Upper lobe of right lung (tissue), 1 donor: ENCODE measurements at regions not wholly inside any gene's neighbourhood (a gene's known extent, or its start where the extent isn't known, plus 50 kb on each side); places are given as distances from the start of the nearest gene placed in this dataset.
A peak's percentile ranks its signal among the peaks of the same experiment; 100 is the strongest.
"Not testable (repeated sequence)": the region's sequence is repeated elsewhere in the genome, so short reads cannot be mapped to it uniquely, and the experiment has no call there.

ENCODE experiments used
- ATAC-seq: fragments of 200-7000 bp; cut with Tn5 transposase; one replicate; pipeline ENCODE4 v1.9.1; 2020; ENCODE audit warnings: mild to moderate bottlenecking, moderate library complexity
- DNase-seq: peaks from one replicate; pipeline ENCODE4 v3.0.0-alpha.2; 2020
- H3K27ac ChIP-seq: fragments of 200-600 bp; one replicate; pipeline ENCODE4 v1.8.0; 2022
- H3K27me3 ChIP-seq: fragments of 200-600 bp; one replicate; pipeline ENCODE4 v1.8.0; 2022; ENCODE audit warnings: mild to moderate bottlenecking
- H3K36me3 ChIP-seq: fragments of 200-600 bp; one replicate; pipeline ENCODE4 v1.8.0; 2022
- H3K4me1 ChIP-seq: fragments of 200-600 bp; one replicate; pipeline ENCODE4 v1.8.0; 2022
- H3K4me3 ChIP-seq: fragments of 200-600 bp; one replicate; pipeline ENCODE4 v1.8.0; 2022; ENCODE audit warnings: mild to moderate bottlenecking
- H3K9me3 ChIP-seq: fragments of 200-600 bp; one replicate; pipeline ENCODE4 v1.8.0; 2022
- intact Hi-C: fragments of 100-400 bp; cut with DNase I; formaldehyde crosslinking; loops from one replicate; pipeline ENCODE4 v1.11.0; 2022
- TF ChIP-seq, protein P1 (sequence below): fragments of 200-600 bp; IDR thresholded peaks from one replicate; pipeline ENCODE4 v1.8.0; 2022; ENCODE audit warnings: antibody characterized with exemption
- donor health status: DM: no; HTN: yes; CAD: no; lungs with severe emphysema.

DNA sequence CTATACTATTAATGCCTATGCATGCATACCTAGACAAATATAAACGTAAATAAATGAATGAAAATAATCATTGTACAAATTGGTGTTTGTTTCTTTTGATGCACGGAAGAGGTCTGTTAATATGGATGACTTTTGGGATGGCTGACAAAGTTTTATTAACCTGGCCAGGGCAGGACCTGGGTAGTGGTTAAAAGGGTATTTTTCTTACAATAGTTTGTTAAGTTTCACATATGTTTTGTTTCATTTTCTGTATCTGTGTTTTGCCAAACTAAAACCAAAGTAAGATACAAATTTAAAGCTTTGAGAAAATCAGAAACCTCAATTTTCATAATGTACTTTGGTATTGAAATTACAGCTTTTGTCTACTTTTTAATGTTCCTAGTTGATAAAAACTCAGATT is 222.7 kb upstream of the OLFM3 start:
- H3K4me1 ChIP-seq: no peaks in the 10 kb centered on the region
- intact Hi-C loops: no loop called here
- DNase-seq (no peak), ATAC-seq (no peak)
- peaks cover 5% of the 10 kb centered on the region for H3K9me3 ChIP-seq
- H3K27ac ChIP-seq: no peak overlapping the region
- TF ChIP-seq, protein P1, sequence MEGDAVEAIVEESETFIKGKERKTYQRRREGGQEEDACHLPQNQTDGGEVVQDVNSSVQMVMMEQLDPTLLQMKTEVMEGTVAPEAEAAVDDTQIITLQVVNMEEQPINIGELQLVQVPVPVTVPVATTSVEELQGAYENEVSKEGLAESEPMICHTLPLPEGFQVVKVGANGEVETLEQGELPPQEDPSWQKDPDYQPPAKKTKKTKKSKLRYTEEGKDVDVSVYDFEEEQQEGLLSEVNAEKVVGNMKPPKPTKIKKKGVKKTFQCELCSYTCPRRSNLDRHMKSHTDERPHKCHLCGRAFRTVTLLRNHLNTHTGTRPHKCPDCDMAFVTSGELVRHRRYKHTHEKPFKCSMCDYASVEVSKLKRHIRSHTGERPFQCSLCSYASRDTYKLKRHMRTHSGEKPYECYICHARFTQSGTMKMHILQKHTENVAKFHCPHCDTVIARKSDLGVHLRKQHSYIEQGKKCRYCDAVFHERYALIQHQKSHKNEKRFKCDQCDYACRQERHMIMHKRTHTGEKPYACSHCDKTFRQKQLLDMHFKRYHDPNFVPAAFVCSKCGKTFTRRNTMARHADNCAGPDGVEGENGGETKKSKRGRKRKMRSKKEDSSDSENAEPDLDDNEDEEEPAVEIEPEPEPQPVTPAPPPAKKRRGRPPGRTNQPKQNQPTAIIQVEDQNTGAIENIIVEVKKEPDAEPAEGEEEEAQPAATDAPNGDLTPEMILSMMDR: no peak
- H3K4me3 ChIP-seq: no peak overlapping the region
- no peaks in the 10 kb centered on the region for H3K36me3 ChIP-seq
- H3K27me3 ChIP-seq: no peaks in the 10 kb centered on the region

DNA sequence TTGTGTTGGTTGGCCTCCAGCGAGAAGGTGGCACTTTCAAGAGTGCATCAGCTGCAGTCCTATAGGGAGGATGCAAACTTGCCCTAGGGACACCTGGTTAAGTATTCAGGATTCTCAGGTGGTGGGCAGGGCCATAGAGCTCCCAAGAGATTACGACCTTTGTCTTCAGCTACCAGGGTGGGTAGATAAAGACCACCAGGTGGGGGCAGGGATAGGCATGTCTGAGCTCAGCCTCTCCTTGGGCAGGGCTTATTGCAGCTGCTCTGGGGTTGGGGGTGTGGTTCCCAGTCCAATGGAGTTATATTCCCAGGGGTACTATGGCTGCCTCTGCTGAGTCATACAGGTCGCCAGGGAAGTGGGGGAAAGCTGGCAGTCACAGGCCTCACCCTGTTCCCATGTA is 214.2 kb upstream of the OLFM3 start:
- ATAC-seq: not testable (repeated sequence)

DNA sequence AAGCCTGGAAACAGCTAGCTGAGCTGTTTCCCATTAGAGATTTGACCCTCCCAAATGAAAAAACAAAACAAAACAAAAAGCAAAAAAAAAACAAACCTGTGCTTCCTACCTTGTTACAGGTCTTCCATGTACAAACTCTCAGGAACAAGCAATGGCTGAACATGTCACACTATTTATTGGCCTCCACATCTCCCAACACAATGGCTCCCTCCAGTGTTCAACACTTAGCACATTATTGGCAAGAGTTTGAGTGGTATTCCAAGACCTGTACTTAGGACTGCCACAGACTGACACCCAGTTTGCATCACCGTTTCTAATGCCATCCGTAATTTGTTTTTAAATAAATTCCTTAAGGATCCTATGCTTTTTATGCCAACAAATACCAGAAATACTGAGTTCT is 195.0 kb upstream of the OLFM3 start:
- ATAC-seq: peak; percentile 93
- intact Hi-C loops: no loop called here
- Histone ChIP-seq H3K9me3 (no peaks in the 10 kb centered on the region), H3K4me3 (no peak overlapping the region), H3K27ac (no peak overlapping the region), H3K4me1 (no peaks in the 10 kb centered on the region), H3K36me3 (no peaks in the 10 kb centered on the region), H3K27me3 (no peaks in the 10 kb centered on the region)
- DNase-seq: no peak
- TF ChIP-seq, protein P1: peak; percentile 36

More for the DNA sequence above, 214.2 kb upstream of the OLFM3 start:
- DNase-seq, intact Hi-C loops, H3K4me3 ChIP-seq, H3K36me3 ChIP-seq, H3K9me3 ChIP-seq, H3K4me1 ChIP-seq, H3K27ac ChIP-seq, H3K27me3 ChIP-seq: not testable (repeated sequence)

DNA sequence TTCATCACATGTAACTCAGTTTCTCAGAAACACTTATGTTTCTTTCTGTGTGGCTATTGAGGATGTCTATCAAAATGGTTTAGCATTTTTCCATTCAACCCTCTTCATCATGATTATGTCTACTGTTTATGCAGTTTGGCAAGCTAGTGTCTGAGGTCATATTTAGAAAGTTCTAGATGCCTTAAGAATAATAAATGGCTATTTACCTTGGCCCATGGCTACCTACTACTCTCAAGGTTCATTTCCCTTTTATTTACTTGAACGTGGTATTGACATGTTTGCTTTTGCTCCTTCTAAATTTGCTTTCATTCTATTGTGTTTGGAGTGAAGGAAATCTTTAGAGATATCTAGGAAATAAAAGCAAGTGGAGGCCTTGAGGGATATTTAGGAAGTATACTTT is 193.7 kb upstream of the OLFM3 start:
- Histone ChIP-seq H3K36me3 (no peaks in the 10 kb centered on the region), H3K27ac (no peak overlapping the region), H3K9me3 (no peaks in the 10 kb centered on the region), H3K4me1 (no peaks in the 10 kb centered on the region), H3K4me3 (no peak overlapping the region), H3K27me3 (no peaks in the 10 kb centered on the region)
- TF ChIP-seq, protein P1: no peak
- ATAC-seq (no peak), DNase-seq (no peak)
- intact Hi-C loops: no loop called here

DNA sequence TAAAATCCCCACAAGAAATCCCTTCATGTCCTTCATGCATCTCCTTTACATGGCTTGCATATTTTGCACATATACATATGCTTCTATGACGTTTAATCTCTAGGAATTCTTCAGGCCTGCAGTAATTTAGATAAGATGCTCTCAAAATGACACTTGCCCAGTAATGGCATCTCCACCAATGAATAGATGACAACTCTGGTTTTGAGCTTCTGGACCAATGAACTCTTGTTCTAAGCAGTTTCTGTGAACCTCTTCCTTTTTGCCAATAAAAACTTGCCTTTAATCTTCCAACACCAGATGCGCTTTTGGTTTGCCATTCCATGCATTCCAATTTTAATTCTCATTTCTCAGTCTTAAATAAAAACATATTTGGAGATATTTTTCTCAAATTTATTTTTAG is 189.8 kb upstream of the OLFM3 start:
- H3K27ac ChIP-seq: no peak overlapping the region
- H3K36me3 ChIP-seq: no peaks in the 10 kb centered on the region
- intact Hi-C loops: no loop called here
- TF ChIP-seq, protein P1: no peak
- DNase-seq: no peak
- no peaks in the 10 kb centered on the region for H3K4me1 ChIP-seq
- no peaks in the 10 kb centered on the region for H3K27me3 ChIP-seq
- H3K4me3 ChIP-seq: no peak overlapping the region
- no peak for ATAC-seq
- no peaks in the 10 kb centered on the region for H3K9me3 ChIP-seq

DNA sequence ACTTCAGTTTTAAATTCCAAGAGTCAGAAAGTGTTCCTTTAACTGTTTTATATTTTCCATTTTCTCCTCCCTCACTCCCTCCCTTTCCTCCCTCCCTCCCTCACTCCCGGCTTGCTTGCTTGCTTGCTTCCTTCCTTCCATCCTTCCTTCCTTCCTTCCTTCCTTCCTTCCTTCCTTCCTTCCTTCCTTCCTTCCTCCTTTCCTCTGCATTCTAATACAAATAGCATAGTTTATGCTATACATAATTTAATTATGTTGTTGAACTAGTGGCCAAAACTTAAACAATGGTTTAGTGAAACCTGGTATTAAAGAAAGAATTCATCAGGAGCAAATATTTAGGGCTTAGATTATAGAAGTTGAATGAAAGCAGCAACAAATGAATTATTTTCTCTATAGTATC is 188.5 kb upstream of the OLFM3 start:
- intact Hi-C loops: no loop called here
- no peak overlapping the region for H3K27ac ChIP-seq
- ATAC-seq: no peak

More for the DNA sequence above, 188.5 kb upstream of the OLFM3 start:
- no peaks in the 10 kb centered on the region for H3K36me3 ChIP-seq
- no peaks in the 10 kb centered on the region for H3K4me1 ChIP-seq
- TF ChIP-seq, protein P1: no peak
- H3K9me3 ChIP-seq: no peaks in the 10 kb centered on the region
- no peak overlapping the region for H3K4me3 ChIP-seq
- no peak for DNase-seq
- H3K27me3 ChIP-seq: no peaks in the 10 kb centered on the region
